Activated CD8-positive, alpha-beta memory T cell treated with anti-CD3 and anti-CD28 coated beads for 1 hour (primary cell): ENCODE measurements at regions not wholly inside any gene's neighbourhood (a gene's known extent, or its start where the extent isn't known, plus 50 kb on each side); places are given as distances from the start of the nearest gene placed in this dataset.
"Not testable (repeated sequence)": the region's sequence is repeated elsewhere in the genome, so short reads cannot be mapped to it uniquely, and the experiment has no call there.

Experiments used
- DNase-seq, 2 donors: peaks; one replicate each; pipeline ENCODE4 v3.0.0-alpha.2; 2020; ENCODE audit warnings: low read depth in 1 of 2; ENCODE audit errors: extremely low read depth in 1 of 2

DNA sequence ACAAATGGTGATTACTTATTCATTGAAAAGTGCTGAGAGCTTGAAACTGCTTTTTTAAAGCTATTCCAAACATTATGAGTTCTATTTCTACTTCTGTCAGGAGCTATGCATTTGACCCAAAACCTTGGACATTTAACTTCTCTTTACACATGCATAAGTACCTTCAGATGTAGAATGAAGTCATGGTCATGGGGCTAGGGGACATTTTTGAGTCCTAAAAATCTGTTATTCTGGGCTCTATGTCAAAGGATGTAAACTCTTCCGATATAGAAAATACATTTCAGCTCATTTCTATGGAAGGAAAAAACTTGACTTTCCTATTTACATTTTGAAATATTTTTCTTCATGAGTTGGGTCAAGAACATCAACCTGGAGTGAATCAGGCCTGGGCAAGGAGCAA, 179.5 kb upstream of the CXCL12 start:
- DNase-seq, result no peak

DNA sequence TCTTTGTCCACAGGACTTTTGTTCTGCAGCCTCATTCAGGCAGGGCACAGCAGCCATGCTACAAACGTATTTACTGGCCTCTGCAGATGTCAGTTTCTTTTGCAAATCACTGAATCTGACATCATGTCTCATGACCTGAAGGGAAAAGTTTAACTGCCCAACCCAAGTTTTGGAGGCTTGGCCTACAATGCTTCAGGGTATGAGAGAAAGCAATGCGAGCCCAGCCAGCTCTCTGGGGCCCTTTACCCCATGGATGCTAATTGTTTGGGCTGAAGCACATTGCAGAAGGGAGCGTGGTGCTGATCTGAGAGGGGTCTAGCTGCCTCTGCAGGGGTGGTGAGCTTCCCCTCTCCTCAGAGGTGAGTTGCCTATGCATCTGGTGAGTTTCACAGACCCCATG, 179.9 kb upstream of the CXCL12 start:
- DNase-seq, result no peak

DNA sequence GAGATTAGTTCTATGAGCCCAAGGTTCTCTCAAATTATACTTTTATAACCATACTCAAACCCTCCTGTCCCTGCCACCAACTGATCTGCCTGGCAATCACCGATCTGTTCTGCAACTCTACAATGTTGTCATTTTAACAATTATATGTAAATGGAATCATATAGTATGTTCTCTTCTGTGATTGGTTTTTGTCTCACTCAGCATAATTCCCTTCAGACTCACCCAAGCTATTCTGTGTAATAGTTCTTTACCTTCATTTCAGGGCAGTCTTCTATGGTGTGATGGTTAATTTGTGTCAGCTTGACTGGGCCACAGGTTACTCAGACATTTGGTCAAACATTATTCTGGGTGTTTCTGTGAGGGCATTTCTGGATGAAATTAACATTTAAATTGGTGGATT, 181.9 kb upstream of the CXCL12 start:
- no peak for DNase-seq

DNA sequence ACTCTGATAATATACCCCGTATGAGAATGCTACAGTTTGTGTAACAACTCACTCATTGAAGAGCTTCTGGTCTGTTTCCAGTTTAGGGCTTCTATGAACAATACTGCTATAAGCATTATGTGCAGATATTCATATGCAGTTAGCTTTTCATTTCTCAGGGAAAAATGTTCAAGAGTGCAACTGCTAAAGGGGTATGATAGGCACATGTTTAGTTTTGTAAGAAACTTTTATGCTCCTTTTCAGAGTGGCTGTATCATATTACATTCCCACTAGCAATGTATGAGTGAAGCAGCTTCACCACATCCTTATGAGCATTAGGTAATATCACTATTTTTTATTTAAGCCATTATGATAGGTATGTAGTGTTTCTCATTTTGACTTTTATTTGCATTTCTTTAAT, 182.6 kb upstream of the CXCL12 start:
- DNase-seq, result no peak

DNA sequence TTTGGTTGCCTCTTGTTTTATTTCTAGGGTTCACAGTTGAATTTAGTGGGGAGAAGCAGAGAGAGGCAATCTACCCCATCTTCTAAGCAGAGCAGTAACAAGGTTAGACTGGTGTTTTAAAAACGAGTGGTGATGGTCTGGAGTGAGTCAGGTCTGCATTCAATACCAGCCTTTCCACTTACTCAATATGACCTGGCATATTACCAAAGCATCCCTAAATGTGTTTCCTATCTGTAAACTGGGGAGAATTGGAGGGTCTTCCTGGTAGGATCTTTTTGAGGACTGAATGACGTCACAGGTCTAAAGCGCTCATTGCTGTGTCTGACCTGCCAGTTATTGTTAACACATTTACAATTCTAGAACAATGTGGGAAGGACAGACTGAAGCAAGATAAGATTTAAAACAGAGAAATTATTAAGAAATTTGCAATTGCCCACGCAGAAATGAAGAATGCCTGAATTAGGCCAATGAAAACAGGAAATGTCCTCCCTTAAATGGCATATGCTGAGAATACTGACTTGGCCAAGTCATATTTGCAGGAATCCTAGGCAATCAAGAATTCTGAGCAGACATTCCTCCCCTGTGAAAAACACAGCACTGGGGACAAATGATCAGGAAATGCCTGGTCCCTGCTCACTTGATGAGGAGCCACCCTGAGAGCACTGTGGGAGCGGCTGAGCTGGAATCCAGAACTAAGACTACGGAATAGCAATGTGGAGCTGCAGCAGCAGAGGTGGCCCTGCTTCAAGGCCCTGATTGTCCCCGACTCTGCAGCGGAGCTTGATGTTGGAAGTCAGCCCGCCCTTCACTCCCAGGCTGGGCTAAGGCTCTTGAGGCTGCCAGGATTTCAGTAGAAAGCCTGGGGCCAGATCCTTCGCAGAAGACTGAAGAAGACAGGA, 184.5 kb upstream of the CXCL12 start:
- DNase-seq, result no peak

DNA sequence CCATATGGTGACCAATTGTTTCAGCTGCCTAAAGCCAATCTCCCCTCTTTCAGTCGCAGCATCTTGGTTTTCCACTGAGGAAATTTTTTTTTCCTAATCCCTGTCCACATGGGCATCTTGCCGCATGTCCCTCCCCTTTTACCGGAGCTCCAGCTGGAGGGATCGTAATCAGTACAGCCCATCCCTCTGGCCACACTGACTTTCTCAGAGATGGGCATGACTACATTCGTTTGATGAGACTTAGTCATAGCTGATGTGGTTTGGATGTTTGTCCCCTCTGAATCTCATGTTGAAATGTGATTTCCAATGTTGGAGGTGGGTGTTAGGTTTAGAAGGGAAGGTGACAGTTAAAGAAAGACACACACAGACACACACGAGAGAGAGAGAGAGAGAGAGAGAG, 186.8 kb upstream of the CXCL12 start:
- no peak for DNase-seq

DNA sequence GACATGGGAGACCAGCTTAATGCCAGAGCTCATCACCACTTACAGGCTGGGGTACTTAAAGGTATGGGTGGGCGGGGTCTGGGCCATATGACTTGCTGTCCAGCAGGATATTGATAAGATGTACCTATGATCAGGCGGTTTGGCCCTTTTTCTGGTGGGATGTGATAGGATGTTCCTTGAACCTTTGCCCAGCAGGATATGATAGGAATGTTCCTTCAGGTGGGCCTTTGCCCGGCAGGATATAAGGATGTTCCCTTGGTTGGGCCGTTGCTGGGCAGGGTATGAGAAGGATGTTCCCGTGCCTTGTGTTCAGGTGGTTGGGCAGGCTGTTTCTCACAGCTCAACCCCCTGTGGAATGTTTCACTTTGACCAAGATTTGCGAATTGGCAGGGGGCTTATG, 187.2 kb upstream of the CXCL12 start:
- DNase-seq, result no peak

DNA sequence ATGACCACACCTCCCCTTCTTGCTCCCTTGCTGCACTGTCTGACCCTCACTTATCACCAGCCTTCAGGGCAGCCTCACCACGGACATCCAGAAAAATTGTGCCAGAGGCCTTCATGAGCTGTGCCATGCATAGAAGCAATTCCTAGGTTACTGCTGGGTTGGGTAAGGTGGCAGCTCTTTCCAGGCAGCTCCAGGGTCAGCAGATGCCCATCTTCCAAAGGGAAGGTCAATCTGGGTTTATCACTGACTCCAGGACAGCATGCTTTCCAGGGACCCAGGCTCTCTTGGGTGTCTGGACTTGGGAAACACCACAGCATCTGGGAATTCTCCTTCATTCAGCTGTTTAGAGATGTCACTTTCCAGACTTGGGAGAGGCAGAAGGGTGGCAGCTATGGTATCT, 188.9 kb upstream of the CXCL12 start:
- no peak for DNase-seq

DNA sequence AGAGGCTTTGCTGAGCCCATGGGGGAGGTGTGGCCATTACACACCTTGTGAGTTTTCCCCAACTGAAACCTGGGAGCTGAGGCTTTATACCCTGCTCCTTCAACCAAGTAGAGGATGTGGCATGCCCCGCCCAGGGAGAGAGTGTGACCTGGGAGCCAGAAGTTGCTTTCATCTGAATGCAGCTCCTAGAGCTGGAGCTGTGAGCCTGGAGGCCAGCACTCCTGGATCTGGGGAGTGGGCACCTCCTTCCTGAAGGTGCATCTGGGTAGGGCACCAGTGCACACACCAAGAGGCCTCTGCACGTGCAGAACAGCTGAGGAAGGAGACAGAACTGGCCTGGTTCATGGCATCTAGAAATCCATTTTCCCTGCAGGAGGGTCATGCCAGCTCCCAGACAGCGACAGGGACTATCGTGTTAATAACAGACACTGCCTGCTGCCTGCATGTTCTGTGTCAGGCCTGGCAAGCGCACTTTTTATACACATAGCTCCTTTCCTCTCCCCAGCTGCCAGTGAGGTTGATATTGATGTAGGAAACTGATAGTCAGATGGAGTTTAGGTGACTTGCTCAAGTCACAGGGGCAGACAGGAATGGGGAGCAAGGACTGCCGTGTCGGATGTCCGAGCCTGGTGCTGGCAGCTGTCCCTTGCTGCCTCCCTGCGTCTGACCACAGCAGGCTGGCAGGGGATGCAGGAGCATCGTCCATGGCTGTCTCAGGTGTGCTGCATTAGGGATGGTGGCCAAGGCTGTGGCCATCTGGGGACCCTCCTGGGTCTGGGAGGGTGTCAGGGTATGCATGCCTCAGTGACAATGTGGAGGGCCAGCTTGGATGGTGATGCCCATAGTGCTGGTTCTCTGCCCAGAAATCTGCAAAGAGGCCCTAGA, 189.9 kb upstream of the CXCL12 start:
- no peak for DNase-seq

DNA sequence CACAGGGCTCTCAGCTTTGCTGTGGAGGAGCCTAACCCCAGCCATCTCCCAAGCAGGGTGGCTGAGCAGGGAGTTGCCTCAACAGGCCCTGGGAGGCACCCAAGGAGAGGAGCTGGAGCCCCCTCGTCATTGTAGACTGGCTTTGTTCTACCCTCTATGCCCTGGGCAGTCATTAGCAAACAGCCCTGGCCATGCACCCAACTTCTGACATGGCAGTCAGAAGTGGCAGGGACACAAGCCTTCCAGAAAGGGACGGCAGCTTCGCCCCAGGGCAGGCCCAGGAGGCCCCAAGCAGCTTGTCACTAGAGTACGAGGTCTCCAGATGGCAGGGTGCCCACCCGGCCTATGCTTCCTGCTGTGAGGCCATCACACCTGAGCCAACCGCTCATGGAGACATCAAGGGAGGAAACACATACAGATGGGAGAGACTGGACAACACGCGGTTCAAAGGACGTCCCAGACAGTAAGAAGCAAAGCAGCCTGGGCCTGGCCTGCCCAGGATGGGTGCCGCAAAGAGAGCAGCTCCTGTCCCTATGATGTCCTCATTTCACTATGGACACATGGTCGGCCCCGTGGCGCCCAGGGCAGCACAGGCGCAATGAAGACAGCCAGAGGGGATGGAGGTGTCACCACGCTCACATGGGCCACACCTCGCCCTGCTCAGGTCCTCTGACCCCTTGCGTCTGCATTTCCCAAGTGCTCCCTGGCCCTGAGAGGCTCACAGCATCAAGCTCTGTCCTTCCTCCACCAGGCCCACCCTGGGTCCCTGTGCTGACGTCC, 190.9 kb upstream of the CXCL12 start:
- DNase-seq, result no peak

DNA sequence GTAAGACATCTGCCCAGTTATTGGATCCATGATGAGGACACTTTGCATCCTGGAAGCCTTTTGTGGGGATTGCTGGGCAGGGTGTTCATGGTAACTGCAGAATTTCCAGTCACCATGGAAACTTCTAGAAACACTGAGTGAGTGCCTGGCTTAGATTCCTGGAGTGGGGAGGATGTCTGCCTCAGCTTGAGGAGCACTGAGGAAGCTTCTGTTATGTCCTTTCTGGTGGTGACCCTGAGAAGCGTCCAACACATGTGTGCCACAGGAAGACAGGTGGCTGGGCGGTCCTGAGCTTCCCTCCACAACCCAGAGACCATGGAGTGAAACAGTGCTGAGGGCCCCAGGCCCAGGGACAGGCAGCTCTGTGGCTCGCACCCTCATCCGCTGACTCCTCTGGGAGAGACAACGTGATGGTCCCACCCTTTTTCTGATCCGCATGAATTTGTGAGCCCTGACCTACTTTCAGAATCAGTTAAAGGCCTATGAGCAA, 191.8 kb upstream of the CXCL12 start:
- no peak for DNase-seq

DNA sequence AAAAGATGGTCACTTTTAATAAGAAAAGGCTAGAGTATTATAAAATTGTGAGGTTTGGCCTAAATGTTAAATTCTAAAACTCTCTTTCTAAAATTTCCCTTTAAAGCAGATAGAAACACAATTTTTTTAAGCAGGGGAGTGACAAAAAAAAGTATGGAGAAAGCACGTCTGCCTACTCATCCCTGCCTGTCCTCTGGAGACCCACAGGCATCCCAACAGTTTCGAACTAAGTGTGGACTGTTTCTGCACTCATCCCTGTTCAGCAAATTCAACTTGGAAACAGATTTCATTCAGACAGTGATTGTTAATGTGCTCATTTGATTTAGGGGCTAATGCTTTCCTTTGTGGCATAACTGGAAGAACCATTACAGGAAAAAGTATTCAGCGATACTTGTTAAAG, 192.6 kb upstream of the CXCL12 start:
- DNase-seq, result no peak

DNA sequence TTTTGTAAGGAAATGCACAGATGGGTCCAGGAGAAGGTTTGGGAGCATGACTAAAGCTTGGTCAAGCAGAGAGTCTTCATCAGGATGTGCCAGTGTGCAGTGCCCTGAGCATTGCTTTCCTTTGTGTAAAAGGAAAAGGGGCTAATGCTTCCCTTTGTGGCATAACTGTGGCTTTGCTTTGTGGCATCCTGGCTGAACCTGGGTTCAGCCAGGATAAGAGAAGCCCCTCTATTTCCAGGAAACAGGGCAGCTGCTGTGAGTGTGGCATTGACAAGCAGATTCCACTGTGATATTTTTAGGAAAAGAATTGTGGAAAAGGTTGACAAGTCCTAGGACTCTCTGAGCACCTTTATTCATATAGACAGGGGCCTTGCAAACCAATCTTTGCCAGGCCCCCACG, 193.4 kb upstream of the CXCL12 start:
- no peak for DNase-seq

DNA sequence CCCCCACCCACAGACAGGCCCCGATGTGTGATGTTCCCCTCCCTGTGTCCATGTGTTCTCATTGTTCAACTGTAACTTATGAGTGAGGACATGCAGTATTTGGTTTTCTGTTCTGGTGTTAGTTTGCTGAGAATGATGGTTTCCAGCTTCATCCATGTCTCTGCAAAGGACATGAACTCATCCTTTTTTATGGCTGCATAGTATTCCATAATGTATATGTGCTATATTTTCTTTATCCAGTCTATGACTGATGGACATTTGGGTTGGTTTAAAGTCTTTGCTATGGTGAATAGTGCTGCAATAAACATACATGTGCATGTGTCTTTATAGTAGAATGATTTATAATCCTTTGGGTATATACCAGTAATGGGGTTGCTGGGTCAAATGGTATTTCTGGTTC, 194.1 kb upstream of the CXCL12 start:
- DNase-seq, result not testable (repeated sequence)

DNA sequence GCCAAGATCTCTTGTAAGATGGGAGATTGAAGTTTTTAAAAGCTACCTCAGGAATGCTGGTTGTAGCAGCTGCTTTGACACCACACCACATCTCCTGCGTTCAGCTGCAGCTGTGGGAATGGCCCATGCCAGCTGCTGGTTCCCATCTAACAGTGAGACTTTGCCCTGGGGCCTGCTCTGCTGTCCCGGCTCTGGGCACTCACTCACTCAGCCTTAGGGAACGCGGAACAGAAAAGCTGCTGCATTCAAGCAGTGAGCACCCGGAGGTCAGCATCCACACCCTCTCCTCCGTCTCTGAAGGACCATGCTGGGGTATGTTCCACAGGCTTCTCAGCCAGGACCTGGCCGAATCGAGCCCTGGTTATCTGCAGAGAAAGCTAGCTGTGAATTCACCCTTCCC, 197.1 kb upstream of the CXCL12 start:
- no peak for DNase-seq

DNA sequence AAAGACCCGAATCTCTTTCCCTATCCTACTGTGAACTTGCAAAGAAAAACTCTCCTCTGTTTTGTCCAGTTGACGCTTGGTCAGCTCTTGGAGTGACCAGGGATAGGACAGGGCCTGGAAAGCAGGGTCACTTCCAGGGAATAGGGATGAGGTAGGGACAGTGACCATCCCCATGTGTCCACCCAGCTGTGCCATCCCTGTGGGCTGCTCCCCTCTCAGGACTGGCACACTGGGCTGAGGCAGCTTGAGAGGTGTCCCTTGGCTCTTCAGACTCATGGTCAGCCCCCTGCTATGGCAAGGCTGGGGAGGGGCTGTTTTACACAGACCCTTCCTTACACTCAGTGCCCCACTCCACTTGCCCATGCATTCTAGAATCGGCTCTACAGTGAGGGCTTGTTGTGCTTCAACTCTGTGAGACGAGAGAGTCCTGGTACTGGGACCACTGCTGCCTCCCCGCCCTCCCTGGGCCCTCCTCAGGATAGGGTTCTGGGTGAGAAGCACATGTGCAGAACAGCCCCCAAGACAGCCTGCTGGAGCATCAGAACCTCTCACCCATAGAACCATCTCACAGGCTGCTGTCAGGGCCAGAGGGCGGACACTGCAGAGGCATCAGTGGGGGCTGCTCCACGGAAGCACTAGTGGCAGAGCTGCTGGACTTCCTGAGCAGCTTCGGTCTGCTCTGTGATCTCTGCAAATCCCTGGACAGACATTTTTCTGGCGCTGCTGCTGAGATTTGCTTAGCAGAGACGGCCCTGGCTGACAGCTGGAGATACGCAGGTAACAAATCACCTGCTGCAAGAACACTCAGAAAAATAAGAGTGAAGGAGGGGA, 202.8 kb upstream of the CXCL12 start:
- no peak for DNase-seq

DNA sequence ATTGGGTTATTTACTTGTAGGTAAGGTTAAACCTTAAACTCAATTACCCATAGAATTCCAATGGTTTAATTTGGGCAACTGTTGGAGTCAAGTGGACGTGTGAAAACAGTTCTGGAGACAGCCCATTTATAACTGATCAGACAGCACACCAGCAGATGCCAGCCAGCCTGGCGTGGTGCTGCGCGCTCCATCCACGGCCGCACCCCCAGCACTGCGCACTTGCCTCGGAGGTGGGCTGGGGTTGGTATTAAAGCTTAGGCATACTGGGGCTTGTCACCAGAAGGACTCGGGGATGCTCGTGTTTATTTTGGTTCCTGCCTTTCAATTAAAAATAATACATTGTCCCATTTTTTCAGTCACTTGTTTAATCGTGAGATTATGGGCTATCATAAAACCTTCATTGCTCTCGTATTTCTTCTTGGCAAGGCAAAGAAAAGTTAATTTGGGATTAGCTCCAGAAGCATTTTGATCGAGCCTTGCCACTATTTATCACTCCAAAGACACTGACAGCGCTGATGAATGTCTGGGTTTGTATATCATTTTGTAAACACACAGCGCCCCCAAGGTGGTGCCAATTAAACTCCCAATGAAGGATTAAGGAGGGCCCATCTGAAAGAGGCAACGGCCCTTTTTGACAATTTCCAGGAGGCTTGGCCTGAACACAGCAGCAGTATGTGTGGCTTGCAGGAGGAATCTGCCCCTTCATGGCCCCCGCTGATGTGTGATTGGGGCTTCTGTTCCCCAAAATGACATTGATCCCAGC, 204.5 kb upstream of the CXCL12 start:
- no peak for DNase-seq

DNA sequence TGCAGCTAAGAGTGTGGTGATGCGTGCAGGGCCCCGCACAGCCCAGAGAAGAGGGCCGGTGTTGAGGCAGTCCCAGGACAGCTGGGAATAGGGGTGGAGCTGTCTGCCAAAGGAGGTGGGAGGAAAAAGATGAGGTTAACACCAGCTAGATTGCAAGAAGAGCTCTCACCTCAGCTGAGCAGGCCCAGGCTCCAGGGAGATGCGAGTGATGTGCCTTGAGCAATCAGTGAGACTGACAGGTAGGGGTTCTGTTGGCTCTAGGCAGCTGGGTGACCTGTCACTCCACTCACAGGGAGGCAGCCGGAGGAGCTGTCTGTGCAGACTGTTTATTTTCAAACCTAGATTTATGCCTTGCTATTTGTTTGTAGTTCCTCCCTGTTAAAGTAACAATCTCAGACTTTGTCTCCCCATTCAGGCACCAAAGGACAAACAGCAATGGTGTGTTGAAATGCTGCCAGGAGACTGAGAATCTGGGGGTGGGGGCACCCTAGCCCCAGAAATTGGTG, 205.1 kb upstream of the CXCL12 start:
- no peak for DNase-seq

DNA sequence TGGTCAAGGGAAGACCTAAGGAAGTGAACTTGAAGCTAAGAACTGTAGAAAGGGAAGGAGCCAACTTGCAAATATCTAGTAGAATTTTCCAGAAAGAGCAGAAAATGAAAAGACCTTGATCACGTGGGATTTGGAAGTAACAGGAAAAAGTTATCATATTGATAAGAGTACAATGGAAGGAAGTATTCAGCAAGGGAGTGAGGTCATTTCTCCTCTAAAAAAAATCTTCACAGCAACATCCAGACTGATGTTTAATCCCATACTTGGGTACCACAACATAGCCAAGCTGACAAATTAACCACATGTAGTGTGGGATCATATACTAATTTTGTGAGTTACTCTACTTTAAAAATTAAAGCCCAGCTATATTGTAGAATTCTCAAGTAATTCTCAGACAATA, 207.0 kb upstream of the CXCL12 start:
- DNase-seq, result no peak
